OCI-LY7 (cell line): ENCODE measurements at regions not wholly inside any gene's neighbourhood (a gene's known extent, or its start where the extent isn't known, plus 50 kb on each side); places are given as distances from the start of the nearest gene placed in this dataset.
"Not testable (repeated sequence)": the region's sequence is repeated elsewhere in the genome, so short reads cannot be mapped to it uniquely, and the experiment has no call there.

Experiments used
- BruUV-seq: library from RNA; stranded (reverse); fragments of 400-500 nt; replicated peaks from 2 replicates; lab custom pipeline; 2021; lab: Mats Ljungman, UMichigan
- CTCF ChIA-PET: fragments of 300-600 bp; sonication (Branson Sonifier 250); formaldehyde crosslinking; loops from one replicate; lab custom pipeline; 2022; ENCODE audit warnings: antibody characterized with exemption; ENCODE audit not compliant: unreplicated experiment; lab: Charles Lee
- POLR2A ChIA-PET: fragments of 300-600 bp; sonication (Branson Sonifier 250); formaldehyde crosslinking; loops from one replicate; lab custom pipeline; 2022; ENCODE audit warnings: antibody characterized with exemption; lab: Charles Lee
- DNase-seq: peaks from one replicate; pipeline ENCODE4 v3.0.0-alpha.2; 2015; ENCODE audit warnings: low spot score
- H2AFZ ChIP-seq: fragments of 200-600 bp; sonication (generic), shearing (Covaris generic); 2 replicates; pipeline ENCODE4 v1.6.1; 2014; ENCODE audit warnings: mild to moderate bottlenecking, antibody characterized with exemption, low read length, moderate library complexity
- H3K27ac ChIP-seq: fragments of 200-600 bp; sonication (generic); 2 replicates; pipeline ENCODE4 v1.5.1; 2014; ENCODE audit warnings: mixed run types, low read depth, mild to moderate bottlenecking, moderate library complexity, low read length, inconsistent platforms; ENCODE audit not compliant: poor library complexity, severe bottlenecking
- H3K36me3 ChIP-seq: fragments of 200-600 bp; sonication (generic); 2 replicates; pipeline ENCODE4 v1.6.1; 2014; ENCODE audit warnings: mild to moderate bottlenecking, antibody characterized with exemption, low read length, moderate library complexity, mixed read lengths; ENCODE audit not compliant: insufficient read depth
- H3K4me1 ChIP-seq: fragments of 200-600 bp; sonication (generic); 2 replicates; pipeline ENCODE4 v1.5.1; 2014; ENCODE audit warnings: mild to moderate bottlenecking, low read length; ENCODE audit not compliant: insufficient read depth, poor library complexity, severe bottlenecking
- H3K4me2 ChIP-seq: fragments of 200-600 bp; sonication (generic); 2 replicates; pipeline ENCODE4 v1.6.1; 2014; ENCODE audit warnings: mild to moderate bottlenecking, low read length
- H3K4me3 ChIP-seq: fragments of 200-600 bp; sonication (generic); 2 replicates; pipeline ENCODE4 v1.5.1; 2014; ENCODE audit warnings: mild to moderate bottlenecking, low read depth, low read length; ENCODE audit not compliant: poor library complexity, severe bottlenecking
- H3K79me2 ChIP-seq: fragments of 200-600 bp; sonication (generic); 2 replicates; pipeline ENCODE4 v1.6.1; 2016; ENCODE audit warnings: low read depth, mild to moderate bottlenecking, low read length, moderate library complexity, mixed read lengths; ENCODE audit not compliant: insufficient read depth
- H3K9me2 ChIP-seq: fragments of 200-600 bp; sonication (generic); 2 replicates; pipeline ENCODE4 v1.6.1; 2016; ENCODE audit warnings: mild to moderate bottlenecking, low read length, mixed read lengths; ENCODE audit not compliant: insufficient read depth
- H3K9me3 ChIP-seq: fragments of 200-600 bp; sonication (generic); 2 replicates; pipeline ENCODE4 v1.6.1; 2014; ENCODE audit warnings: mild to moderate bottlenecking, mixed run types, low read length, mixed read lengths
- H4K20me1 ChIP-seq: fragments of 200-600 bp; sonication (generic); 2 replicates; pipeline ENCODE4 v1.6.1; 2014; ENCODE audit warnings: mild to moderate bottlenecking, antibody characterized with exemption, low read length, moderate library complexity, mixed read lengths; ENCODE audit not compliant: insufficient read depth
- intact Hi-C: fragments of 100-400 bp; cut with micrococcal nuclease; formaldehyde crosslinking; loops from one replicate; pipeline ENCODE4 v1.10.0; 2022; ENCODE audit not compliant: unreplicated experiment

GRCh38 chr1:120586053-120586452 lies 137.7 kb upstream of the NBPF26 start:
- intact Hi-C loops, DNase-seq, H3K27ac ChIP-seq, H3K4me1 ChIP-seq, H3K4me3 ChIP-seq, H3K79me2 ChIP-seq, H2AFZ ChIP-seq, CTCF ChIA-PET, H3K9me3 ChIP-seq, POLR2A ChIA-PET, BruUV-seq, H3K9me2 ChIP-seq, H3K4me2 ChIP-seq, H4K20me1 ChIP-seq, H3K36me3 ChIP-seq: not testable (repeated sequence)

- POLR2A ChIA-PET, H3K9me3 ChIP-seq, H3K4me2 ChIP-seq, H3K4me3 ChIP-seq, H3K27ac ChIP-seq, BruUV-seq, CTCF ChIA-PET, H2AFZ ChIP-seq, H3K9me2 ChIP-seq, H3K36me3 ChIP-seq, DNase-seq, H3K79me2 ChIP-seq, H4K20me1 ChIP-seq, intact Hi-C loops, H3K4me1 ChIP-seq: not testable (repeated sequence)
Measured at GRCh38 chr1:120588811-120589210, 134.9 kb upstream of the NBPF26 start.

GRCh38 chr1:120591774-120592173 lies 132.0 kb upstream of the NBPF26 start:
- H3K27ac ChIP-seq, H3K36me3 ChIP-seq, DNase-seq, H4K20me1 ChIP-seq, H3K9me2 ChIP-seq, BruUV-seq, CTCF ChIA-PET, H3K4me1 ChIP-seq, H3K79me2 ChIP-seq, intact Hi-C loops, H3K9me3 ChIP-seq, POLR2A ChIA-PET, H2AFZ ChIP-seq, H3K4me3 ChIP-seq: not testable (repeated sequence)
- H3K4me2 ChIP-seq: peak overlapping the region; percentile 34; the same call in 1 of the 2 replicates

GRCh38 chr1:120592943-120593342 lies 130.8 kb upstream of the NBPF26 start:
- H3K4me2 ChIP-seq, H3K9me2 ChIP-seq, intact Hi-C loops, H2AFZ ChIP-seq, DNase-seq, H4K20me1 ChIP-seq, CTCF ChIA-PET, H3K79me2 ChIP-seq, H3K9me3 ChIP-seq, POLR2A ChIA-PET, BruUV-seq, H3K4me1 ChIP-seq, H3K36me3 ChIP-seq, H3K27ac ChIP-seq, H3K4me3 ChIP-seq: not testable (repeated sequence)

- H3K9me2 ChIP-seq, H3K79me2 ChIP-seq, CTCF ChIA-PET, H3K27ac ChIP-seq, H2AFZ ChIP-seq, H3K4me2 ChIP-seq, H3K36me3 ChIP-seq, H3K4me1 ChIP-seq, H3K9me3 ChIP-seq, intact Hi-C loops, H4K20me1 ChIP-seq, POLR2A ChIA-PET, BruUV-seq, H3K4me3 ChIP-seq, DNase-seq: not testable (repeated sequence)
Measured at GRCh38 chr1:120593648-120594047, 130.1 kb upstream of the NBPF26 start.

- CTCF ChIA-PET, intact Hi-C loops, H3K27ac ChIP-seq, BruUV-seq, H3K4me1 ChIP-seq, H2AFZ ChIP-seq, H4K20me1 ChIP-seq, H3K9me2 ChIP-seq, H3K4me3 ChIP-seq, POLR2A ChIA-PET, H3K4me2 ChIP-seq, DNase-seq, H3K9me3 ChIP-seq, H3K79me2 ChIP-seq, H3K36me3 ChIP-seq: not testable (repeated sequence)
Measured at GRCh38 chr1:120598331-120598951, 125.3 kb upstream of the NBPF26 start.
